Fibroblast of lung (primary cell): ENCODE measurements at regions not wholly inside any gene's neighbourhood (a gene's known extent, or its start where the extent isn't known, plus 50 kb on each side); places are given as distances from the start of the nearest gene placed in this dataset.

Experiments
- EZH2 ChIP-seq: IDR thresholded peaks from 2 replicates; pipeline ENCODE4 v1.5.1; 2012; ENCODE audit warnings: low read length, control low read depth, mild to moderate bottlenecking; ENCODE audit errors: missing control alignments
- TF ChIP-seq, protein P1 (sequence below), 2 donors: IDR thresholded peaks in 1 of 2; conservative IDR thresholded peaks in 1 of 2; 1 replicate in 1 of 2; 2 replicates in 1 of 2; pipeline ENCODE4 v1.5.1; 2011 to 2012; ENCODE audit warnings: low read length in 2 of 2, control low read depth in 1 of 2, inconsistent platforms in 1 of 2, low read depth in 1 of 2, mild to moderate bottlenecking in 1 of 2

DNA sequence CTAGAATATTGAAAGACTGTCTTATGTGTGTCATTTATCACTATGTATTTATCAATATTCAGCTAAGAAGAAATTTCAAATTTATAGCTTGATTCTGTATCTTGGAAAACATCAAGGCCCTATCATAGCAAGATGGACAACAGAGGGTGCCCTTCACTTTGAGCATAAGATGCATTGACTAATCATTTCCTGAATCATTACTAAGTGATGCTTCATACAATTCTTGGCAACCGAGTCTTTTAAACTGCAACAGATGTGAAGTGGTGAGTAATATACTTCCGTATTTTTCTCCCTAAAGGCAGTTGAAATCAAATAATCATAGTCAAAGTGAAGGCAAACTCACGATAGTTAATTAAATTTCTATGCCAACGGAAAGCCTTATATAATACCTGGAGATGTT lies 318.6 kb upstream of the RGMB start:
- TF ChIP-seq, protein P1, sequence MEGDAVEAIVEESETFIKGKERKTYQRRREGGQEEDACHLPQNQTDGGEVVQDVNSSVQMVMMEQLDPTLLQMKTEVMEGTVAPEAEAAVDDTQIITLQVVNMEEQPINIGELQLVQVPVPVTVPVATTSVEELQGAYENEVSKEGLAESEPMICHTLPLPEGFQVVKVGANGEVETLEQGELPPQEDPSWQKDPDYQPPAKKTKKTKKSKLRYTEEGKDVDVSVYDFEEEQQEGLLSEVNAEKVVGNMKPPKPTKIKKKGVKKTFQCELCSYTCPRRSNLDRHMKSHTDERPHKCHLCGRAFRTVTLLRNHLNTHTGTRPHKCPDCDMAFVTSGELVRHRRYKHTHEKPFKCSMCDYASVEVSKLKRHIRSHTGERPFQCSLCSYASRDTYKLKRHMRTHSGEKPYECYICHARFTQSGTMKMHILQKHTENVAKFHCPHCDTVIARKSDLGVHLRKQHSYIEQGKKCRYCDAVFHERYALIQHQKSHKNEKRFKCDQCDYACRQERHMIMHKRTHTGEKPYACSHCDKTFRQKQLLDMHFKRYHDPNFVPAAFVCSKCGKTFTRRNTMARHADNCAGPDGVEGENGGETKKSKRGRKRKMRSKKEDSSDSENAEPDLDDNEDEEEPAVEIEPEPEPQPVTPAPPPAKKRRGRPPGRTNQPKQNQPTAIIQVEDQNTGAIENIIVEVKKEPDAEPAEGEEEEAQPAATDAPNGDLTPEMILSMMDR (conservative IDR thresholded peaks at IDR 0.05 in 1 of 2, IDR thresholded peaks at IDR 0.05 in 1 of 2; ENCODE audit: low read depth in 1 of 2, low read length in 2 of 2) = peak; percentile 35 to 40
- no peak for TF ChIP-seq EZH2
